NT2/D1 (cell line): ENCODE measurements at regions not wholly inside any gene's neighbourhood (a gene's known extent, or its start where the extent isn't known, plus 50 kb on each side); places are given as distances from the start of the nearest gene placed in this dataset.

Experiments
- SUZ12 ChIP-seq: IDR thresholded peaks from 2 replicates; pipeline ENCODE4 v1.6.1; 2011; ENCODE audit not compliant: insufficient read length, insufficient read depth; ENCODE audit errors: extremely low read depth
- YY1 ChIP-seq: IDR thresholded peaks from 2 replicates; pipeline ENCODE4 v1.6.1; 2011; ENCODE audit not compliant: insufficient read length, insufficient read depth
- ZNF274 ChIP-seq: IDR thresholded peaks from 2 replicates; pipeline ENCODE4 v1.6.1; 2011; ENCODE audit warnings: mild to moderate bottlenecking, low read depth, low read length

DNA sequence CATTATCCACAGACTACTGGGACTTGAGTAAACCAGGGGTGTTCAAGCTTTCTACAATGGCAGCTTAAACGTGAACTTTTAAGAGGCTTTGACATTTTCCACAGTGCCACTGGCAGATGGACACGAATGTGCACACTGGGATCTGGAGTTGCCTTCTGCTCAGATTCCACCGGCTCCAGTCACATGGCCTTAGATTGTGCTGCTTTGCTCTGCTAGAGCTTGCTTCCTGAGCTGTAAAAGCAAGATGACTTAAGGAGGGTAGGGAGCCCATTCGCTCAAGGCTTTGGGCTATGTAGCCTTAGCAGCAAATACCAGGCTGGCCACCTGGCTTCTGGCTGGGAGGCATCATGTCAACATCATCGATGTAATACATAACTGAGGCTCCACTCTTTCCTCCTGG lies 436.9 kb downstream of the MED10 start:
- TF ChIP-seq YY1 (no peak), ZNF274 (no peak), SUZ12 (no peak)
